ENCODE measurements at regions not wholly inside any gene's neighbourhood (a gene's known extent, or its start where the extent isn't known, plus 50 kb on each side); places are given as distances from the start of the nearest gene placed in this dataset.

DNA sequence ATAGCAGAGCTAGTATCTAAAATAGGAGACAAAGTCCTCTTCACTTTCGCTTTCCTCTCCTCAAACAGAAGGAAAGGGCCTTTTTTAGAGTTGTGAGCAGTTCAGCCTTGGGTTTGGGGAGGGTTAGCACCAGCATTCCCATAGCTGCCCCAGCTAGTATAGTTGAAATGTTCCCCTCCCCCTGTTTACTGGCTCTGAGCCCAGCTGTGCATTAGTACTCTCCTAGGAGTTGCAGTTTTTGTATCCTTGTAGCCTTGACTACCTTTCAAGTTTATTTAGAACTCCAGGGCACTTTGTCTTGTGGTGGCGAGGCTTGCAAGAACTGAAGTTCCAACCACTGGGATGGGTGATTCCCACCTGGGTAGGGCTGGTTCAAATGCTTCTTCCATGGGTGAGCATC lies 245.1 kb upstream of the NAALADL2 start:
- TF ChIP-seq, protein P1, sequence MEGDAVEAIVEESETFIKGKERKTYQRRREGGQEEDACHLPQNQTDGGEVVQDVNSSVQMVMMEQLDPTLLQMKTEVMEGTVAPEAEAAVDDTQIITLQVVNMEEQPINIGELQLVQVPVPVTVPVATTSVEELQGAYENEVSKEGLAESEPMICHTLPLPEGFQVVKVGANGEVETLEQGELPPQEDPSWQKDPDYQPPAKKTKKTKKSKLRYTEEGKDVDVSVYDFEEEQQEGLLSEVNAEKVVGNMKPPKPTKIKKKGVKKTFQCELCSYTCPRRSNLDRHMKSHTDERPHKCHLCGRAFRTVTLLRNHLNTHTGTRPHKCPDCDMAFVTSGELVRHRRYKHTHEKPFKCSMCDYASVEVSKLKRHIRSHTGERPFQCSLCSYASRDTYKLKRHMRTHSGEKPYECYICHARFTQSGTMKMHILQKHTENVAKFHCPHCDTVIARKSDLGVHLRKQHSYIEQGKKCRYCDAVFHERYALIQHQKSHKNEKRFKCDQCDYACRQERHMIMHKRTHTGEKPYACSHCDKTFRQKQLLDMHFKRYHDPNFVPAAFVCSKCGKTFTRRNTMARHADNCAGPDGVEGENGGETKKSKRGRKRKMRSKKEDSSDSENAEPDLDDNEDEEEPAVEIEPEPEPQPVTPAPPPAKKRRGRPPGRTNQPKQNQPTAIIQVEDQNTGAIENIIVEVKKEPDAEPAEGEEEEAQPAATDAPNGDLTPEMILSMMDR (conservative IDR thresholded peaks at IDR 0.05; ENCODE audit: low read length) = no peak
- H3K4me3 ChIP-seq (ENCODE audit: low read length) = no peak overlapping the region
- DNase-seq (ENCODE audit: low read depth) = no peak

DNA sequence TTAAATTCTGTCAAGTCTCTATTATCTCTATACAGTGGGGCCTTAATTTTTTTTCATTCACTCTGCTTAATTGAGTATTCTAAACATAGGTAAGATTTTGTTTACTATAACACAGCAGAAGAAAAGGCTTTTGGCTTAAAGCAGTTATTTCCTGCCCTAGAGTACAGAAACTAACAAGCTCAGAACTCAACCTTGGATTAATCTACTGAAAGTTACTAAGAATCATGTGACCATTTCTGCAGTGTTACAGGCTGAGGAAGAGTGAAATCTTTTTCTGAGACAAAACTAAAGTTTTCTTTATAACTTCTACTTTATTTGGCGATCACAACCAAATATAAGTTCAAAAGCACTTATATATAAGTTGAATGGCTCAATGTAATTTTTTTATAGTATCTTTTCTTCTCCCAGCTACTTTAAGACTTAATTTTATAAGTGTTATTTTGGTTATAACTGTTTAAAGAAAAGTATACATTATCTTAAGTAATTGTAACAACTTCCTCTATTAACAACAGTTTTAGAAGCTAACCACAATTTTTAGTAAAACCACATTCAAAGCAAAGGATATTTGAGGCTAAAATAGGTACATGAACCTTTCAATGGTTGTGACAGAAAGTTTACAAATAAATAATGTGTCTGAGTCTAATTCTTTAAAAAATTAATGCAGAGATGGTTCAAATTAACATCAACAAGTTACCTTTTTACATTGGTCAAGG lies 240.6 kb upstream of the NAALADL2 start:
- no peak for DNase-seq (ENCODE audit: low read depth)
- no peak overlapping the region for H3K4me3 ChIP-seq (ENCODE audit: low read length)
- TF ChIP-seq, protein P1 (conservative IDR thresholded peaks at IDR 0.05; ENCODE audit: low read length) = no peak

DNA sequence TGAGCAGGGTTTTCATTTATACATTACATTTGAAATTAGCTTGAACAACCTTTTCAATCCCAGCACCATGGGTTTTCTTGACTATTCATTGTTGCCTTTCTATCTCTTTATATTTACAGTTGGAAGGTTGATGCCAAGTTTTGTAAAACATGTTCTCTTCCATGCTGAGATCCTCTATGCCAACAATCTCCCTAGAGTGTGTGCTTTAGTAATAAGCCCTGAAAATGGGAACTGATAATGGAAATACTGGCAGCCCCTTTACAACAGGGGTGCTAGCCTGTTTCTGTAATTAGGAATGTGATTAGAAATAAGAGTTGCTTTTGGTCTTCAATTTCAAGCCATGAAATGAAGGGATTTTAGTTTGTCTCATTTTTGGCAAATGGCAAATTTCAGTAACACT lies 239.9 kb upstream of the NAALADL2 start:
- no peak for DNase-seq (ENCODE audit: low read depth)
- TF ChIP-seq, protein P1 (conservative IDR thresholded peaks at IDR 0.05; ENCODE audit: low read length) = no peak
- no peak overlapping the region for H3K4me3 ChIP-seq (ENCODE audit: low read length)

DNA sequence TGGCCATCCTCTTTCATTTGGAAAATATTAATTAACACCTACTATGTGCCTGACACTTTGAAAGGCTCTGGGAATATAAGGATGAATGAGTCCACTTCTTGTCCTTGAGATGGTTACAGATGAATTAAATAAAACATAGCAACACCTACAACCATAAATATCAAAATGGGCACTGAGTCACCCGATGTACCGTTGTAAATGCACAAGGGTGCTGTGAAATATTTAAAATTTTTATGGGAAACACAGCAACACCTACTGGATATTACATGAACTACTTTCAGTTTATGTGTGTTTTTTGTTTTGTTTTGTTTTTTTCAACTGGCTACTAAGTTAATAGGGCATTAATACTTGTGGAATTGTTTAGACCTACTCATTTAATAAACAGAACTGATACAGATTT lies 239.0 kb upstream of the NAALADL2 start:
- no peak overlapping the region for H3K4me3 ChIP-seq (ENCODE audit: low read length)
- DNase-seq (ENCODE audit: low read depth) = peak; percentile 19
- TF ChIP-seq, protein P1 (conservative IDR thresholded peaks at IDR 0.05; ENCODE audit: low read length) = peak; percentile 34

DNA sequence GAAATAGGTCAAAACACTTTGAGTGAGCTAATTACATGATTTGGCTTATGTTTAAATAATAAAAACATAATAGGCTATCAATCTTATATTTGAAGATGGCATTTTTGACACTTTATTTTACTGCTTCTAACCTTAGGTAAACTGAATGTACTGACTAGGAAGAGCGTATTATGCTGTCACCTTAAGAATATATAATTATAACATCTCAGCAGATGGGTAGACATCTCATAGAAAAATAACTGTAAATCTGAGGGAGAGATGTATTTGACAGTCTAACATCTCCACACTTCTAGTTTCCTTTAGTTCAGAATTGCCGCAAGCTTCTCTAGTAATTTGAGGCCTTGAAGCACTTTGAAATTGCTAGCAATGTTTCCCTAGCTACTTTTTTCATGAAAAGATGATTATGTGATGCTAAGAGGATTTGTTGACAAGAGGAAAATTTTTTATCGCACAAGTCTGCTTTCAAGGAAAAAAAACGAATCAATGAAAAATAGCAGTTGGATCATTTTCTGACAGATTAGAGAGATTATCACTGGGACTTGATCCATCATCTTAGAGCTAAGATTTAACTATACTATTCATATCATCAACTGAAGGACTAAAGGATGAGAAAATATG lies 238.2 kb upstream of the NAALADL2 start:
- no peak for DNase-seq (ENCODE audit: low read depth)
- no peak overlapping the region for H3K4me3 ChIP-seq (ENCODE audit: low read length)
- TF ChIP-seq, protein P1 (conservative IDR thresholded peaks at IDR 0.05; ENCODE audit: low read length) = no peak

DNA sequence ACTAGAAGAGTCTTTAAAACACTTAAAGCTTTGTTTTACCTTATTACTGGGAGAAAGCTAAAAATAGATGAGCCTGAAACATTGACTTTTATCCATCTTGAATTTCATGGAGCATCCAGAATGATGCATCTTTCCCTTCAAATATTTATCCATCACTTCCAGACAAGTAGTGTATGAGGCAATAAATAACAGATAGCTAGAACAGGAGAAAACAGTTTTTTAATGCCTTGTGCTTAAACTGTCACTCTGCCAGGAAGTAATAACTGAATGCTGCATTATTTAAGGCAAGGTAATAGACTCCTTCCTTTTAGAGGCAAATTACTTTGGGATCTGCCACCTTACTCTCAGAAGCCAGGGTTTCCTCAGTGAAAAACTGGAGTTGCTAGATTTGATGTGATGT lies 225.8 kb upstream of the NAALADL2 start:
- TF ChIP-seq, protein P1 (conservative IDR thresholded peaks at IDR 0.05; ENCODE audit: low read length) = no peak
- H3K4me3 ChIP-seq (ENCODE audit: low read length) = no peak overlapping the region
- DNase-seq (ENCODE audit: low read depth) = no peak

DNA sequence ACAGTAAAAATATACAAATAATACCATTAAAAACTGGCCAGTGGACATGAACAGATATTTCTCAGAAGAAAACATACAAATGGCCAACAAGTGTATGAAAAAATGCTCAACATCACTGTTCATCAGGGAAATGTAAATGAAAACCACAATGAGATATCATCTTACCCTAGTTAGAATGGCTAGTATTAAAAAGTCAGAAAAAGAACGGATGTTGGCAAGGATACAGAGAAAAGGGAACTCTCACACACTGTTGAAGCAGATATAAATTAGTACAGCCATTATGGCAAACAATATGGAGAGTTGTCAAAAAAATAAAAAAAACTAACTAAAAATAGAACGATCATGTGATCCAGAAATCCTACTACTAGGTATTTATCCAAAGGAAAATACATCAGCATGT lies 222.7 kb upstream of the NAALADL2 start:
- H3K4me3 ChIP-seq (ENCODE audit: low read length) = no peak overlapping the region
- DNase-seq (ENCODE audit: low read depth) = no peak
- TF ChIP-seq, protein P1 (conservative IDR thresholded peaks at IDR 0.05; ENCODE audit: low read length) = no peak
